HG03439 (cell line): ENCODE measurements at regions not wholly inside any gene's neighbourhood (a gene's known extent, or its start where the extent isn't known, plus 50 kb on each side); places are given as distances from the start of the nearest gene placed in this dataset.
"Not testable (repeated sequence)": the region's sequence is repeated elsewhere in the genome, so short reads cannot be mapped to it uniquely, and the experiment has no call there.

Source experiments
- ATAC-seq: cut with Tn5 transposase; IDR thresholded peaks from one replicate; pipeline ENCODE4 v1.9.1; 2021; ENCODE audit warnings: mild to moderate bottlenecking, moderate library complexity; ENCODE audit not compliant: unreplicated experiment

GRCh38 chr21:18549214-18549905 lies 145.8 kb upstream of the TMPRSS15 start:
- no peak for ATAC-seq

GRCh38 chr21:18550361-18550760 lies 146.8 kb upstream of the TMPRSS15 start:
- no peak for ATAC-seq

- no peak for ATAC-seq
Observed at GRCh38 chr21:18553786-18554185, 150.2 kb upstream of the TMPRSS15 start.

GRCh38 chr21:18567770-18568169 lies 164.2 kb upstream of the TMPRSS15 start:
- ATAC-seq, result not testable (repeated sequence)

GRCh38 chr21:18588001-18588662 lies 184.5 kb upstream of the TMPRSS15 start:
- no peak for ATAC-seq

GRCh38 chr21:18601146-18601545 lies 197.6 kb upstream of the TMPRSS15 start:
- ATAC-seq, result no peak

- ATAC-seq, result no peak
Observed at GRCh38 chr21:18602711-18603110, 199.1 kb upstream of the TMPRSS15 start.

GRCh38 chr21:18603261-18603660 lies 199.7 kb upstream of the TMPRSS15 start:
- ATAC-seq, result no peak

- ATAC-seq, result no peak
Observed at GRCh38 chr21:18603980-18604379, 200.4 kb upstream of the TMPRSS15 start.

- ATAC-seq, result no peak
Observed at GRCh38 chr21:18608226-18608625, 204.6 kb upstream of the TMPRSS15 start.

GRCh38 chr21:18614303-18614702 lies 210.7 kb upstream of the TMPRSS15 start:
- ATAC-seq, result no peak

GRCh38 chr21:18617291-18617690 lies 213.7 kb upstream of the TMPRSS15 start:
- no peak for ATAC-seq

- no peak for ATAC-seq
Observed at GRCh38 chr21:18620436-18620835, 216.9 kb upstream of the TMPRSS15 start.

GRCh38 chr21:18622383-18622782 lies 218.8 kb upstream of the TMPRSS15 start:
- no peak for ATAC-seq

GRCh38 chr21:18630446-18630845 lies 226.9 kb upstream of the TMPRSS15 start:
- ATAC-seq, result no peak

- ATAC-seq, result no peak
Observed at GRCh38 chr21:18636897-18637296, 233.3 kb upstream of the TMPRSS15 start.

- ATAC-seq, result no peak
Observed at GRCh38 chr21:18646116-18646515, 242.5 kb upstream of the TMPRSS15 start.

GRCh38 chr21:18655931-18656330 lies 252.3 kb upstream of the TMPRSS15 start:
- no peak for ATAC-seq

GRCh38 chr21:18661842-18662241 lies 258.3 kb upstream of the TMPRSS15 start:
- no peak for ATAC-seq

GRCh38 chr21:18663663-18664062 lies 260.1 kb upstream of the TMPRSS15 start:
- no peak for ATAC-seq

- no peak for ATAC-seq
Observed at GRCh38 chr21:18666725-18667124, 263.1 kb upstream of the TMPRSS15 start.

- no peak for ATAC-seq
Observed at GRCh38 chr21:18673789-18674188, 270.2 kb upstream of the TMPRSS15 start.

- no peak for ATAC-seq
Observed at GRCh38 chr21:18677632-18678031, 274.0 kb upstream of the TMPRSS15 start.
